K562 (cell line): ENCODE measurements at regions not wholly inside any gene's neighbourhood (a gene's known extent, or its start where the extent isn't known, plus 50 kb on each side); places are given as distances from the start of the nearest gene placed in this dataset.

Source experiments
- BCOR ChIP-seq: fragments of 450-650 bp; IDR thresholded peaks from 2 replicates; pipeline ENCODE4 v1.6.1; 2016
- CLOCK ChIP-seq: fragments of 250-450 bp; sonication (Bioruptor Pico); IDR thresholded peaks from 2 replicates; pipeline ENCODE4 v1.4.0; 2020; ENCODE audit warnings: mild to moderate bottlenecking, moderate library complexity, borderline replicate concordance
- CREM ChIP-seq: IDR thresholded peaks from 2 replicates; pipeline ENCODE4 v1.6.1; 2014; ENCODE audit warnings: antibody characterized with exemption, low read depth
- E2F3 ChIP-seq: fragments of 250-450 bp; sonication (Bioruptor Pico); IDR thresholded peaks from 2 replicates; pipeline ENCODE4 v1.4.0; 2020; ENCODE audit warnings: mild to moderate bottlenecking
- IRF9 ChIP-seq: fragments of 450-650 bp; IDR thresholded peaks from 2 replicates; pipeline ENCODE4 v1.6.1; 2016; ENCODE audit warnings: missing biosample characterization, missing genetic modification characterization
- SMC3 ChIP-seq: conservative IDR thresholded peaks from 2 replicates; pipeline ENCODE4 v1.6.1; 2011; ENCODE audit warnings: low read depth, low read length, improper control_type of control experiment; ENCODE audit not compliant: insufficient read depth
- ZBTB33 ChIP-seq: sonication (generic); formaldehyde crosslinking; IDR thresholded peaks from 2 replicates; pipeline ENCODE4 v1.8.1; 2023; ENCODE audit warnings: mild to moderate bottlenecking, missing genetic modification reagents
- ZNF23 ChIP-seq: fragments of 250-450 bp; sonication (Bioruptor Pico); IDR thresholded peaks from 2 replicates; pipeline ENCODE4 v1.4.0; 2020; ENCODE audit warnings: mild to moderate bottlenecking
- ZNF311 ChIP-seq: fragments of 250-450 bp; sonication (Bioruptor Pico); IDR thresholded peaks from 2 replicates; pipeline ENCODE4 v1.4.0; 2020; ENCODE audit warnings: mild to moderate bottlenecking, moderate library complexity
- ZNF695 ChIP-seq: fragments of 450-650 bp; formaldehyde crosslinking; IDR thresholded peaks from 2 replicates; pipeline ENCODE4 v1.4.0; 2020; ENCODE audit warnings: mild to moderate bottlenecking, moderate library complexity

DNA sequence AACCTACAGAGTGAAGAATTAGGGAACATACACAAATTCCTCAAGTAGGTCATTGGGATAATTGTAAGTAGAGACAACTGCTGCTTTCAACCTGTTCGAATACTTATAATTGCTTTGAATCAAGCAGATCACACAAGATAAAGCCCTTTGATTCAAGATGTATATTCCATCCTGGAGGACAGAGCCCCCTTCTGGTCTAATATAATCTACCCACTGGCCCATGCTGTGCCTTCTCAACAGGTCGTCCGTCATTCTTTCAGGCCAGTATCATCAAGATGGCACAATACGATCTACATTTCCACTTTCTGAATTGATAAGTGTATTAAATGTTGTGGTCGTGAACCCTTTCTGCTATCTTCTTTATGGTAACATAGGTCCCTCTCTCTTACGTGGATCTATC is 387.0 kb upstream of the CDH19 start (continued):
- no peak for TF ChIP-seq IRF9 (tag)
- TF ChIP-seq ZBTB33 (CRISPR knock-in tag) = no peak
- TF ChIP-seq ZNF311 (CRISPR knock-in tag) = no peak
- TF ChIP-seq CREM = no peak
- no peak for TF ChIP-seq SMC3
- TF ChIP-seq ZNF23 (CRISPR knock-in tag) = no peak
- no peak for TF ChIP-seq E2F3
- TF ChIP-seq CLOCK (CRISPR knock-in tag) = no peak
- TF ChIP-seq BCOR = no peak
- TF ChIP-seq ZNF695 (CRISPR knock-in tag) = no peak
